Nephron (organoid): ENCODE measurements at regions not wholly inside any gene's neighbourhood (a gene's known extent, or its start where the extent isn't known, plus 50 kb on each side); places are given as distances from the start of the nearest gene placed in this dataset.

Experiments
- H3K27ac Mint-ChIP-seq, 3 experiments: 2 replicates each; pipeline ENCODE4 v1.8.0; 2020; ENCODE audit warnings: mixed read lengths in 3 of 3, mild to moderate bottlenecking in 2 of 3, moderate library complexity in 1 of 3
- H3K27me3 Mint-ChIP-seq: 2 replicates; pipeline ENCODE4 v1.8.0; 2021; ENCODE audit warnings: low read depth, mild to moderate bottlenecking, moderate library complexity, mixed read lengths
- H3K36me3 Mint-ChIP-seq: 2 replicates; pipeline ENCODE4 v1.8.0; 2020; ENCODE audit warnings: low read depth, mixed read lengths
- H3K4me1 Mint-ChIP-seq: 2 replicates; pipeline ENCODE4 v1.8.0; 2020; ENCODE audit warnings: mixed read lengths
- H3K4me3 Mint-ChIP-seq, 3 experiments: 2 replicates each; pipeline ENCODE4 v1.8.0; 2020; ENCODE audit warnings: mild to moderate bottlenecking in 3 of 3, mixed read lengths in 3 of 3, moderate library complexity in 2 of 3
- H3K9me3 Mint-ChIP-seq: 2 replicates; pipeline ENCODE4 v1.8.0; 2020; ENCODE audit warnings: mixed read lengths
- CTCF ChIP-seq, 3 experiments: fragments of 200-600 bp; sonication (generic); IDR thresholded peaks; one replicate each; pipeline ENCODE4 v1.5.0; 2021; ENCODE audit warnings: antibody characterized with exemption in 3 of 3; ENCODE audit not compliant: unreplicated experiment in 3 of 3

- TF ChIP-seq CTCF (IDR thresholded peaks at IDR 0.05; ENCODE audit: unreplicated experiment in 3 of 3) = no peak
- Mint-ChIP-seq H3K4me3 (no peak overlapping the region), H3K4me1 (peaks cover 6% of the 10 kb centered on the region), H3K36me3 (no peaks in the 10 kb centered on the region), H3K9me3 (peaks cover 17% of the 10 kb centered on the region), H3K27me3 (no peaks in the 10 kb centered on the region), H3K27ac (no peak overlapping the region)
Observed at GRCh38 chr3:74564560-74564959, 49.9 kb downstream of the CNTN3 start.

- H3K4me1 Mint-ChIP-seq = peaks cover 6% of the 10 kb centered on the region
- peak overlapping the region in 1 of 3 experiments; percentile 28 for H3K27ac Mint-ChIP-seq
- H3K36me3 Mint-ChIP-seq = no peaks in the 10 kb centered on the region
- H3K27me3 Mint-ChIP-seq = no peaks in the 10 kb centered on the region
- TF ChIP-seq CTCF (IDR thresholded peaks at IDR 0.05; ENCODE audit: unreplicated experiment in 3 of 3) = no peak
- H3K9me3 Mint-ChIP-seq = peaks cover 21% of the 10 kb centered on the region
- no peak overlapping the region for H3K4me3 Mint-ChIP-seq
Observed at GRCh38 chr3:74562558-74563269, 51.7 kb downstream of the CNTN3 start.

GRCh38 chr3:74561881-74562280 is 52.6 kb downstream of the CNTN3 start:
- no peak for TF ChIP-seq CTCF (IDR thresholded peaks at IDR 0.05; ENCODE audit: unreplicated experiment in 3 of 3)

GRCh38 chr3:74559261-74559660 is 55.2 kb downstream of the CNTN3 start:
- Mint-ChIP-seq H3K27me3 (no peaks in the 10 kb centered on the region), H3K27ac (no peak overlapping the region), H3K4me1 (peaks cover 6% of the 10 kb centered on the region), H3K4me3 (no peak overlapping the region), H3K36me3 (no peaks in the 10 kb centered on the region), H3K9me3 (peaks cover 33% of the 10 kb centered on the region)
- no peak for TF ChIP-seq CTCF (IDR thresholded peaks at IDR 0.05; ENCODE audit: unreplicated experiment in 3 of 3)

More at GRCh38 chr3:74561881-74562280, 52.6 kb downstream of the CNTN3 start:
- Mint-ChIP-seq H3K9me3 (peaks cover 21% of the 10 kb centered on the region), H3K27me3 (no peaks in the 10 kb centered on the region), H3K4me3 (no peak overlapping the region), H3K36me3 (no peaks in the 10 kb centered on the region), H3K4me1 (peaks cover 6% of the 10 kb centered on the region), H3K27ac (no peak overlapping the region)

GRCh38 chr3:74550686-74551085 is 63.8 kb downstream of the CNTN3 start:
- Mint-ChIP-seq H3K36me3 (no peaks in the 10 kb centered on the region), H3K27me3 (no peaks in the 10 kb centered on the region), H3K4me1 (no peaks in the 10 kb centered on the region), H3K9me3 (peaks cover 18% of the 10 kb centered on the region), H3K4me3 (no peak overlapping the region), H3K27ac (no peak overlapping the region)
- TF ChIP-seq CTCF (IDR thresholded peaks at IDR 0.05; ENCODE audit: unreplicated experiment in 3 of 3) = no peak

- TF ChIP-seq CTCF (IDR thresholded peaks at IDR 0.05; ENCODE audit: unreplicated experiment in 3 of 3) = no peak
- Mint-ChIP-seq H3K27me3 (no peaks in the 10 kb centered on the region), H3K4me1 (peaks cover 9% of the 10 kb centered on the region), H3K4me3 (no peak overlapping the region), H3K36me3 (no peaks in the 10 kb centered on the region), H3K9me3 (peaks cover 4% of the 10 kb centered on the region), H3K27ac (no peak overlapping the region)
Observed at GRCh38 chr3:74546426-74546825, 68.0 kb downstream of the CNTN3 start.
